ENCODE measurements at regions not wholly inside any gene's neighbourhood (a gene's known extent, or its start where the extent isn't known, plus 50 kb on each side); places are given as distances from the start of the nearest gene placed in this dataset.
"Not testable (repeated sequence)": the region's sequence is repeated elsewhere in the genome, so short reads cannot be mapped to it uniquely, and the experiment has no call there.

GRCh38 chr1:46878173-46878782 is 63.0 kb downstream of the CYP4A11 start:
- TF ChIP-seq, protein P1, sequence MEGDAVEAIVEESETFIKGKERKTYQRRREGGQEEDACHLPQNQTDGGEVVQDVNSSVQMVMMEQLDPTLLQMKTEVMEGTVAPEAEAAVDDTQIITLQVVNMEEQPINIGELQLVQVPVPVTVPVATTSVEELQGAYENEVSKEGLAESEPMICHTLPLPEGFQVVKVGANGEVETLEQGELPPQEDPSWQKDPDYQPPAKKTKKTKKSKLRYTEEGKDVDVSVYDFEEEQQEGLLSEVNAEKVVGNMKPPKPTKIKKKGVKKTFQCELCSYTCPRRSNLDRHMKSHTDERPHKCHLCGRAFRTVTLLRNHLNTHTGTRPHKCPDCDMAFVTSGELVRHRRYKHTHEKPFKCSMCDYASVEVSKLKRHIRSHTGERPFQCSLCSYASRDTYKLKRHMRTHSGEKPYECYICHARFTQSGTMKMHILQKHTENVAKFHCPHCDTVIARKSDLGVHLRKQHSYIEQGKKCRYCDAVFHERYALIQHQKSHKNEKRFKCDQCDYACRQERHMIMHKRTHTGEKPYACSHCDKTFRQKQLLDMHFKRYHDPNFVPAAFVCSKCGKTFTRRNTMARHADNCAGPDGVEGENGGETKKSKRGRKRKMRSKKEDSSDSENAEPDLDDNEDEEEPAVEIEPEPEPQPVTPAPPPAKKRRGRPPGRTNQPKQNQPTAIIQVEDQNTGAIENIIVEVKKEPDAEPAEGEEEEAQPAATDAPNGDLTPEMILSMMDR (IDR thresholded peaks at IDR 0.05), result peak in 1 of 3 experiments; percentile 17
- TF ChIP-seq POLR2A (IDR thresholded peaks at IDR 0.05); POLR2AphosphoS5 (IDR thresholded peaks at IDR 0.05; ENCODE audit: insufficient read depth in 1 of 2, low read depth in 1 of 2): not testable (repeated sequence)

Measured in vagina (tissue), 2 donors.